ENCODE measurements at regions not wholly inside any gene's neighbourhood (a gene's known extent, or its start where the extent isn't known, plus 50 kb on each side); places are given as distances from the start of the nearest gene placed in this dataset.

DNA sequence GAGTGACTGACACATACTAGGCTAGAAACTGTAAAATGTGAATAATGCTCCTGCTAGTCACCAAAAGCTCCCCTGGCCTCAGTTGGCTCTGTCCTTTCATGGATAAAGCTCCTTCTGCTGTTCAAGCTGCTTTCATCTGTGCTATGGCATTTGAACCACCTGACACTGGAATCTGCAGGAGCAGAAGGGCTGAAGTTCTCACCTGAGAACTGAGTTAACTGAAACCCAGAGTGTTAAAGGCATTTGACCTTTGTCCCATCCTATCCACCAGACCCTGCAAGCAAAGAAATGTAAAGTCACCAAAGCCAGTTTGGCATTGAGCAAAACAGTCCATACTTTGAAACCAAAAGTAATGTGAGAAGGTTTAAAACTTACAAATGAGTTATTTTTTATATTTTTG is 77.7 kb downstream of the BMP2 start:
- TF ChIP-seq EZH2 (IDR thresholded peaks at IDR 0.05; ENCODE audit: insufficient read depth, poor library complexity, severe bottlenecking) = no peak
- TF ChIP-seq EZH2phosphoT487 (IDR thresholded peaks at IDR 0.05; ENCODE audit: insufficient read depth, low read depth) = no peak

Measured in GM23248 (cell line).